ENCODE measurements at regions not wholly inside any gene's neighbourhood (a gene's known extent, or its start where the extent isn't known, plus 50 kb on each side); places are given as distances from the start of the nearest gene placed in this dataset.

- Histone ChIP-seq H3F3A (ENCODE audit: insufficient read depth, low read depth) (no peaks in the 10 kb centered on the region), H3K4me1 (replicated peaks; ENCODE audit: insufficient read depth) (peaks cover 13% of the 10 kb centered on the region), H3K9me2 (ENCODE audit: insufficient read depth) (no peaks in the 10 kb centered on the region), H3K27ac (no peak overlapping the region), H4K20me1 (ENCODE audit: insufficient read depth) (no peaks in the 10 kb centered on the region), H3K79me2 (ENCODE audit: low read depth) (no peaks in the 10 kb centered on the region), H3K9me3 (ENCODE audit: insufficient read depth, low read depth) (no peaks in the 10 kb centered on the region), H2AFZ (no peak overlapping the region; the same call in 1 of the 2 replicates), H3K27me3 (ENCODE audit: insufficient read depth, low read depth) (no peaks in the 10 kb centered on the region), H3K36me3 (ENCODE audit: low read depth) (no peaks in the 10 kb centered on the region), H3K4me2 (no peak overlapping the region), H3K4me3 (no peak overlapping the region)
- TF ChIP-seq, protein P1, sequence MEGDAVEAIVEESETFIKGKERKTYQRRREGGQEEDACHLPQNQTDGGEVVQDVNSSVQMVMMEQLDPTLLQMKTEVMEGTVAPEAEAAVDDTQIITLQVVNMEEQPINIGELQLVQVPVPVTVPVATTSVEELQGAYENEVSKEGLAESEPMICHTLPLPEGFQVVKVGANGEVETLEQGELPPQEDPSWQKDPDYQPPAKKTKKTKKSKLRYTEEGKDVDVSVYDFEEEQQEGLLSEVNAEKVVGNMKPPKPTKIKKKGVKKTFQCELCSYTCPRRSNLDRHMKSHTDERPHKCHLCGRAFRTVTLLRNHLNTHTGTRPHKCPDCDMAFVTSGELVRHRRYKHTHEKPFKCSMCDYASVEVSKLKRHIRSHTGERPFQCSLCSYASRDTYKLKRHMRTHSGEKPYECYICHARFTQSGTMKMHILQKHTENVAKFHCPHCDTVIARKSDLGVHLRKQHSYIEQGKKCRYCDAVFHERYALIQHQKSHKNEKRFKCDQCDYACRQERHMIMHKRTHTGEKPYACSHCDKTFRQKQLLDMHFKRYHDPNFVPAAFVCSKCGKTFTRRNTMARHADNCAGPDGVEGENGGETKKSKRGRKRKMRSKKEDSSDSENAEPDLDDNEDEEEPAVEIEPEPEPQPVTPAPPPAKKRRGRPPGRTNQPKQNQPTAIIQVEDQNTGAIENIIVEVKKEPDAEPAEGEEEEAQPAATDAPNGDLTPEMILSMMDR (conservative IDR thresholded peaks at IDR 0.05), result no peak
- no peak for TF ChIP-seq EZH2 (IDR thresholded peaks at IDR 0.05; ENCODE audit: low read depth)
- ChIA-PET POLR2A (ENCODE audit: unreplicated experiment) (no interaction called here), CTCF (interaction anchor here (0.7 kb wide), 1 partner anchor 651 kb away, joined by 3 read pairs; no protein-coding TSS in a partner anchor)
- intact Hi-C loops (cut with micrococcal nuclease; ENCODE audit: unreplicated experiment), result loop anchor here (5.0 kb wide), 3 partner anchors 51 to 604 kb away; partner anchors contain the start of gene PRDM1
- no peak for DNase-seq
- BruUV-seq (replicated peaks), result no TSS peak
Measured at GRCh38 chr6:105482921-105483320, 80.0 kb upstream of the PREP start.

DNA sequence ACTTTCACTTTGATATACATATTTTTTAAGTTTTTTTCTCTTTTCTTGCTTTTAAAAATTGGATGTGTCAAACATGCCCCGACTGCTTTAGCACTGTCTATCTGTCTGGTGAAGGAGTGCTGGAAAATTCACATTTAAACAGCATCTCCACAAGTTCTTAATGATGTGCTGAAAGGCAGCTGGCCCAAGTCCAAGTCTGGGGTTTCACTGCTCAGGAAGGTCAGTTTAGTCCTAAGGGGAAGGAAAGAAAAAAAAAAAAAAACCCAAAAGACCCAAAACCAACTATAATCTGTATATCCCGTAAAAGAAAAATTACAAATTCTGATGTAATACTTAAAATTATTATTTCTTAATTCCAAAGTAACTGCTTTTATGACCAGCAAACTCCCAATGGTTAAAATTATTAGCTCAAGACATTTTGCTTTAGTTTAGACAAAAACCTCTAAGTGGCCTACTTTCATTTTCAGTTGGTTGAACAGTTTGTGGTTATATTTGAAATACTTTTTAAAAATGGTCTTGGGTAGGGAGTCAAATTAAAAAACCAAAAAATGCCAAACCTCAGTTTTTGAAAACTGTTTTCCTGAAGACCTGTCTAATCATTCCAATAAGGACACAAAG, 79.5 kb upstream of the PREP start:
- Histone ChIP-seq H3K9me3 (ENCODE audit: insufficient read depth, low read depth) (no peaks in the 10 kb centered on the region), H3K4me1 (replicated peaks; ENCODE audit: insufficient read depth) (peaks cover 13% of the 10 kb centered on the region), H3K36me3 (ENCODE audit: low read depth) (no peaks in the 10 kb centered on the region), H3K9me2 (ENCODE audit: insufficient read depth) (no peaks in the 10 kb centered on the region), H4K20me1 (ENCODE audit: insufficient read depth) (no peaks in the 10 kb centered on the region), H3K27me3 (ENCODE audit: insufficient read depth, low read depth) (no peaks in the 10 kb centered on the region), H3K4me2 (no peak overlapping the region), H3K27ac (no peak overlapping the region), H3F3A (ENCODE audit: insufficient read depth, low read depth) (no peaks in the 10 kb centered on the region), H3K79me2 (ENCODE audit: low read depth) (no peaks in the 10 kb centered on the region), H3K4me3 (no peak overlapping the region), H2AFZ (no peak overlapping the region)
- POLR2A ChIA-PET (ENCODE audit: unreplicated experiment), result no interaction called here
- BruUV-seq (replicated peaks), result no TSS peak
- intact Hi-C loops (cut with micrococcal nuclease; ENCODE audit: unreplicated experiment), result loop anchor here (5.0 kb wide), 3 partner anchors 50 to 605 kb away; partner anchors contain the start of gene PRDM1
- CTCF ChIA-PET, result interaction anchor here (0.5 to 0.7 kb wide), 3 partner anchors 21 to 651 kb away, joined by 3 to 4 read pairs (median 4); no protein-coding TSS in a partner anchor
- DNase-seq, result no peak
- TF ChIP-seq, protein P1 (conservative IDR thresholded peaks at IDR 0.05), result no peak

DNA sequence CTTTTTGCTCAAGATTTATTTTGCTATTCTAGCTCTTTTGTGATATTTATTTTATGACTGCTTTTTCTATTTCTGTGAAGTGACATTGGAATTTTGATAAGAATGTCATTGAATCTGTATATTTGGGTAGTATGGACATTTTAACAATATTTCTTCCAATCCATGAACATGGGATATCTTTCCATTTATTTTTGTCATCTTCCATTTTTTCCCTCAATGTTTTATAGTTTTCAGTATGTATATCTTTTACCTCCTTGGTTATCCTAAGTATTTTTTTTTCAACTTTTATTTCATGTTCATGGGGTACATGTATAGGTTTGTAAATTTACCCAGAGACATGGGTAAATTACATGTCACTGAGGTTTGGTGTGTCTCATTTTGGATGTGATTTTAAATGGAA, 74.1 kb upstream of the PREP start:
- Histone ChIP-seq H3K4me1 (replicated peaks; ENCODE audit: insufficient read depth) (no peaks in the 10 kb centered on the region), H3K4me3 (no peak overlapping the region), H3K9me3 (ENCODE audit: insufficient read depth, low read depth) (no peaks in the 10 kb centered on the region; the same call in 1 of the 2 replicates), H2AFZ (no peak overlapping the region), H3K4me2 (no peak overlapping the region), H4K20me1 (ENCODE audit: insufficient read depth) (no peaks in the 10 kb centered on the region), H3K79me2 (ENCODE audit: low read depth) (no peaks in the 10 kb centered on the region), H3K27me3 (ENCODE audit: insufficient read depth, low read depth) (no peaks in the 10 kb centered on the region), H3K27ac (no peak overlapping the region), H3K9me2 (ENCODE audit: insufficient read depth) (no peaks in the 10 kb centered on the region), H3F3A (ENCODE audit: insufficient read depth, low read depth) (no peaks in the 10 kb centered on the region), H3K36me3 (ENCODE audit: low read depth) (no peaks in the 10 kb centered on the region)
- no TSS peak for BruUV-seq (replicated peaks)
- CTCF ChIA-PET, result no interaction called here
- no peak for TF ChIP-seq EZH2 (IDR thresholded peaks at IDR 0.05; ENCODE audit: low read depth)
- TF ChIP-seq, protein P1 (conservative IDR thresholded peaks at IDR 0.05), result no peak
- no peak for DNase-seq
- POLR2A ChIA-PET (ENCODE audit: unreplicated experiment), result no interaction called here
- intact Hi-C loops (cut with micrococcal nuclease; ENCODE audit: unreplicated experiment), result no loop called here

All from PC-9 (cell line).